Fibroblast of skin of abdomen (primary cell): ENCODE measurements at regions not wholly inside any gene's neighbourhood (a gene's known extent, or its start where the extent isn't known, plus 50 kb on each side); places are given as distances from the start of the nearest gene placed in this dataset.

Source experiments
- DNase-seq: peaks from one replicate; pipeline ENCODE4 v3.0.0-alpha.2; 2013

- DNase-seq: no peak
These were observed 166.0 kb upstream of the GPR26 start for GRCh38 chr10:123500110-123500509.

GRCh38 chr10:123501148-123501547 lies 165.0 kb upstream of the GPR26 start:
- DNase-seq: no peak

GRCh38 chr10:123502983-123503382 lies 163.2 kb upstream of the GPR26 start:
- DNase-seq: no peak

GRCh38 chr10:123506455-123506854 lies 159.7 kb upstream of the GPR26 start:
- DNase-seq: no peak

- DNase-seq: no peak
These were observed 158.9 kb upstream of the GPR26 start for GRCh38 chr10:123507298-123507697.

- DNase-seq: no peak
These were observed 156.8 kb upstream of the GPR26 start for GRCh38 chr10:123509338-123509737.

GRCh38 chr10:123512901-123513775 lies 153.0 kb upstream of the GPR26 start:
- peak; percentile 17 for DNase-seq

GRCh38 chr10:123513870-123514269 lies 152.3 kb upstream of the GPR26 start:
- DNase-seq: no peak

- DNase-seq: no peak
These were observed 151.2 kb upstream of the GPR26 start for GRCh38 chr10:123514996-123515395.

GRCh38 chr10:123515661-123516060 lies 150.5 kb upstream of the GPR26 start:
- no peak for DNase-seq

- DNase-seq: no peak
These were observed 149.9 kb upstream of the GPR26 start for GRCh38 chr10:123516291-123516690.

- DNase-seq: no peak
These were observed 148.7 kb upstream of the GPR26 start for GRCh38 chr10:123517426-123517825.

GRCh38 chr10:123517901-123518300 lies 148.3 kb upstream of the GPR26 start:
- DNase-seq: no peak

- DNase-seq: no peak
These were observed 147.4 kb upstream of the GPR26 start for GRCh38 chr10:123518765-123519164.

- no peak for DNase-seq
These were observed 146.3 kb upstream of the GPR26 start for GRCh38 chr10:123519861-123520260.

GRCh38 chr10:123521076-123521475 lies 145.1 kb upstream of the GPR26 start:
- DNase-seq: no peak

- DNase-seq: no peak
These were observed 144.6 kb upstream of the GPR26 start for GRCh38 chr10:123521556-123521955.

GRCh38 chr10:123522702-123523312 lies 143.3 kb upstream of the GPR26 start:
- DNase-seq: no peak

- DNase-seq: no peak
These were observed 142.3 kb upstream of the GPR26 start for GRCh38 chr10:123523833-123524232.

GRCh38 chr10:123526356-123527064 lies 139.6 kb upstream of the GPR26 start:
- DNase-seq: no peak

- no peak for DNase-seq
These were observed 139.0 kb upstream of the GPR26 start for GRCh38 chr10:123527151-123527550.

GRCh38 chr10:123529146-123529760 lies 136.9 kb upstream of the GPR26 start:
- no peak for DNase-seq
